Stimulated activated CD4-positive, alpha-beta T cell treated with anti-CD3 and anti-CD28 coated beads, Interleukin-1b, Interleukin-23, amount 100 ng/mL, for 24 hours (primary cell): ENCODE measurements at regions not wholly inside any gene's neighbourhood (a gene's known extent, or its start where the extent isn't known, plus 50 kb on each side); places are given as distances from the start of the nearest gene placed in this dataset.
"Not testable (repeated sequence)": the region's sequence is repeated elsewhere in the genome, so short reads cannot be mapped to it uniquely, and the experiment has no call there.

Experiments used
- DNase-seq, 4 experiments: peaks; one replicate each; pipeline ENCODE4 v3.0.0-alpha.2; 2020; ENCODE audit warnings: low read depth in 4 of 4, low spot score in 1 of 4

DNA sequence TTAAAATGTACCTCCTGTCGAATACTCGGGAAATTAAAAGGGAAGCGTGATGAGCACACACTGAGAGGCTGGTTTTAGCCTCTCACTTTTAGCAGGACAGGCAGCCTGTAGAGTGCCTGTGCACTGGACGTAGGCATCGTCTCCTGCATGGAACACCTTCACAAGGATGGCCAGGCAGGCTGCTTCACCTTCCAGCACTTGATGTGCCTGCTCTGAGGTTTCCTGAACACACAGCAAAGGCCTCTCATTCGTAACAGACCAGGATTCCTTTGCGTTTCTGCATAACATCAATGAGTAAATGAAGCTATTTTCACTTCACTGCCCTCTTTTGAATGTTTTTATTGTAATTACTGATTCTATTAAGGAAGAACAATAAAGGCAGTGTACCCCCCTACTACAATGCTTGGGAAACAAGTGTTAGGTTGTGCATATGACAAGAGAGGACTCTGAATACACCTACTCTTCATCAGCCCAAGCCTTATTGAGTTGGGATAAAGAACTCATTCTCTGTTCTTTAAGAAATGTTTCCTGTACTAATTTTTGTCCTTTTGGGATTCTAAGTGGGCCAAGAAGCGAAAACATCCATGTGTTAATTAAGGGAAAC, 1077.6 kb upstream of the FOXG1 start:
- no peak for DNase-seq

DNA sequence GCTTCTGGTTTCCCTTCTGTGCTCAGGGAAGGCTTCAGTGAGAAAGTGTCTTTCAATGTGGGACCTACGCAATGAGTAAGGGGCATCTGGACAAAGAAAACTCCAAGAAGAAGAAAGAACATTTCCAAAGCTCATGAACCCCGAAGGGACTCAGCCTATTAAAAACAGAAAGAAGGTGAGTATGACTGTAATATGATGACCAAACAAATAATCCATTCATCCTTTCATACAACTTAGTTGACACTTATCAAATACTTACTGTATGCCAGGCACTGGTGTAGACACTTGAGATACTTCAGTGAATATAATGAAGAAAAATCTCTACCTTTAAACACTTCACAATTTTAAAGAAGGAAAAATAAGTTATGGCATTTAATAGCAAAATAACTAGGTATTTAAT, 1054.2 kb upstream of the FOXG1 start:
- no peak for DNase-seq

DNA sequence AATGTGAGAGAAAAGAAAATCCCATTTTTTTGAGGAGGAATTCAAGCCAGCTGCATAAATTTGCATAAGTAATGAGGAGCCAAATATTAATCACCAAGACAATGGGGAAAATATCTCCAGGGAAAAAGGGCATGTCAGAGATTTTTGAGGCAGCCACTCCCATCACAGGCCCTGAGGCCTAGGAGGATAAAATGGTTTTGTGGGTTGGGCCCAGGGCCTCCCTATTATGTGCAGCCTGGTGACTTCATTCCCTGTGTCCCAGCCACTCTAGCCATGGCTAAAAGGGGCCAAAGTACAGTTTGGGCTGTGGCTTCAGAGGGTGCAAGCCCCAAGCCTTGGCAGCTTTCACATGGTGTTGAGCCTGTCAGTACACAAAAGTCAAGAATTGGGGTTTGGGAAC, 1051.0 kb upstream of the FOXG1 start:
- no peak for DNase-seq

DNA sequence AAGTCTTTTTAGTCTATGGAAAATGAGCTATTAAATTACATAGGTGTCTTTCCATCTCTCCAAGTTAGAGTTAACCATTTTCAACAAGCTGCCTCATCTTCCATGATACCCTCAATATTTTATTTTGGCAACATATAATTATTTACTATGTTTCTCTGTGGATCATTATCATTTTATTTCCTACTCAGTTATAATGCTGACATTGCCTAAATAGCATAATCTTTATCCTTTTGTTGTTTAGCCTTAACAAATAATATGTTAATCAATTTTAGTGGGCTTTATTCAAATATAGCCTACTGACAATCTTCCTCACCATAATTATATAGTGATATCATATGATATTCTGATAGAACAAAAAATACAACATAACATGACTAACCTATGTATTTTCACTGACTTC, 1044.8 kb upstream of the FOXG1 start:
- no peak for DNase-seq

DNA sequence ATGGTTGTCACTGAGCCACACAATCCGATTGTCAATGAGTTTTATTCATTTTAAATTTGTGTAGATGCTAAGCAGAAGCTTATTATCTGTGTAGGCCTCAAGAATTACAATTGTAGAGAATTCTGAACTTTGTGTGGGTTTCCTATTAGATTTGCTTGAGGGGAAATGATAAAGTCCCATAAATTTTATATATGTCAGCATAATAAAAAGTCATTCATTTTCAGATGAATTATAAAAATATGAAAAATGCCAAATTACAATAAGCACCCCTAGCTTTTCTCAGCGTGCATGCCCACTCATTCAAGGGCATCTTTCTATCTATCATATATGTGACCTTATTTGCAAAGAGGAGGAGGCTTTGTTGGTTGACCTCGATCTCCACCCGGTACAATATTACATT, 1041.1 kb upstream of the FOXG1 start:
- no peak for DNase-seq

DNA sequence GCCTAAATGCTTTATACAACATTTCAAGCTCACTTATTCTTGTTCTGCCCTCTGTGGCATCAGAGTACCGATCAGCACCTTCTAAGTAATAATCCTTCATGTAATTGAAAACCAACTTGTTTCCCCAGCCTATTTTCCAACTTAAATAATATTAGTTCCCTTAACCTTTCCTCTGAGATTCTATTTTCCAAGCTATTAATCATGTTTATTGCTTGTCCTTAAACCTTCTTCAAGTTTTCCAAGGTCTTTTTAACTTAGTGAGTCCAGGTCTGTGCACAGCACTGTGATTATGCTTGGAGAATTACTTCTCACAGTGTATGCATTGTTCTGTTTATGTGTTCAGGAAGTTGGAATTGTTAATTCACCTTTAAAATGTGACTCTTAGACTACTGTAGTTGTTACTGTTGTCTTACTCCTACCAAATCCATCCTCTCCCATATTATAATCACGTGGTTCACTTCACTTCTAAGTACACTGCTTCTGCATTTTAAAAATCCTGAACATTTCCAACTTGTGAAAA, 1039.3 kb upstream of the FOXG1 start:
- no peak for DNase-seq

DNA sequence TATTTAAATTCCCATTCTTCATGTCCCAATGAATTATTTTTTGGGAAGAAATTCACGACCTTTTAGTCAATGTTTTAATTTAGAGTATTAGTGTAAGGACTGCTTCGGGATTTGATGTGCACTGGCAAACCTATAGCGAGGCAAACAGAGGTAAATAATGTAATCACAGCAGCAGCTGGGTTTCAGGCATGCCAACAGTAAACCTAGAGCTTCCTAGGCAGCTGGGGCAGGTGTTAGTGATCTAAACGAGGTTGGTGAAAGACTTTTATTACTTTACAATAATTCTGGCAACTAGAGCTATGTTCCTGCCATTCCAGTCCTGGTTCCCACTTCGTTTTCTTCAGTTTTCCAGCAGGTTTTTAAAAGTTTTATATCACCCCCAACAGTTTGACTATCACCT, 1036.4 kb upstream of the FOXG1 start:
- DNase-seq: no peak

DNA sequence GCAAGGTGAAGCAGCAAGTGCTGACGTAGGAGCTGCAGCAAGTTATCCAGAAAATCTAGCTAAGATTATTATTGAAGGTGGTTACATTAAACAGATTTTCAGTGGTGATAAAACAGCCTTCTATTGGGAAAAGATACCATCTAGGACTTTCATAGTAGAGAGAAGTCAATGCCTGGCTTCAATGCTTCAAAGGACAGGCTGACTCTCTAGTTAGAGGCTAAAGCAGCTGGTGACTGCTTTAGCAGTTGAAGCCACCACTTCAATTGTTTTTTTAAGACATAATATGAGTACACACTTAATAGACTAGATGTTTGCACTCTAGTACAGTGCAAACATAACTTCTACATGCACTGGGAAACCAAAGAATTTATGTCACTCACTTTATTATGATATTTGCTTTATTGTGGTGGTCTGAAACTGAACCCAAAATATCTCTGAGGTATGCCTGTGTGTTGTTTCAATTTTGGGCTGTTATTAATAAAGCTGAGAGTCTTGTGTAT, 1026.9 kb upstream of the FOXG1 start:
- no peak for DNase-seq

DNA sequence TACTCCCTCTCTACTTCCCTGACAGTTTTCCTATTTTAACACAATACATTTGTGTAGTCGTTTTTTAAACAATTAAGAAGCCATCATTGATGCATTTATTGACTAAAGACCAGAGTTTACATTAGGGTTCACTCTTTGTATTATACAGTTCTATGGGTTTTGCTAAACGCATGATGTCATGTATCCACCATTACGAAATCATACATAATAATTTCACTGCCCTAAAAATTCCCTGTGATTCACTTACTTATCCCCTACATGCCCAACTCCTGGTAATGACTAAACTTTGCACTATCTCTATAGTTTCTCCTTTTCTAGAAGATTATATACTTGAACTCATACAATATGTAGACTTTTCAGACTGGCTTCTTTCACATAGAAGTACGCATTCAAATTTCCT, 1016.5 kb upstream of the FOXG1 start:
- DNase-seq: no peak

DNA sequence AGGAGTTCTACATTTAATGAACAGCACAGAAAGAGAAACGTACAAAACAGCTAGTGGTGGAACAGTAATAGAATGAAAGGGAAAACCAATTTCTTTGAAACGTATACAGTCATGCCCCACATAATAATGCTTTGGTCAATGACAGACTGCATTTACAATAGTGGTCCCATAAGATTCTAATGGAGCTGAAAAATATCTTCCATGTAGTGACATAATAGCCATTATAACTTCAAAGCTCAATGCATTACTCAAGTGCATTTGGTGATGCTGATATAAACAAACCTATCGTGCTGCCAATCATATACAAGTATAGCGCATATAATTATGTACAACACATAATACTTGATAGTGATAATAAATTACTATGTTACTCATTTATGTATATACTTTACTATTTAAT, 1008.9 kb upstream of the FOXG1 start:
- not testable (repeated sequence) for DNase-seq

DNA sequence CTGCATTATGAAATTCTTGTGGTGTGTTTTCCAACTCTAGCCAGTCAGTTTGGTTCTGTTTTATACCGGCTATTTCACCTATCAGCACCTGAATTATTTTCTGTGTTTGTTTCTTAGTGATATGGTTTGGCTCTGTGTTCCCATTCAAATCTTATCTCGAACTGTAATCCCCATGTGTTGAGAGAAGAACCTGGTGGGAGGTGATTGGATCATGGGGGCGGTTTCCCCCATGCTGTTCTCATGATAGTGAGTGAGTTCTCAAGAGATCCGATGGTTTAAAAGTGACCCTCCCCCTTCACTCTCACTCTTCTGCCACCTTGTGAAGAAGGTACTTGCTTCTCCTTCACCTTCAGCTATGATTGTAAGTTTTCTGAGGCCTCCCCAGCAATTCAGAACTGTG, 1006.2 kb upstream of the FOXG1 start:
- not testable (repeated sequence) for DNase-seq

DNA sequence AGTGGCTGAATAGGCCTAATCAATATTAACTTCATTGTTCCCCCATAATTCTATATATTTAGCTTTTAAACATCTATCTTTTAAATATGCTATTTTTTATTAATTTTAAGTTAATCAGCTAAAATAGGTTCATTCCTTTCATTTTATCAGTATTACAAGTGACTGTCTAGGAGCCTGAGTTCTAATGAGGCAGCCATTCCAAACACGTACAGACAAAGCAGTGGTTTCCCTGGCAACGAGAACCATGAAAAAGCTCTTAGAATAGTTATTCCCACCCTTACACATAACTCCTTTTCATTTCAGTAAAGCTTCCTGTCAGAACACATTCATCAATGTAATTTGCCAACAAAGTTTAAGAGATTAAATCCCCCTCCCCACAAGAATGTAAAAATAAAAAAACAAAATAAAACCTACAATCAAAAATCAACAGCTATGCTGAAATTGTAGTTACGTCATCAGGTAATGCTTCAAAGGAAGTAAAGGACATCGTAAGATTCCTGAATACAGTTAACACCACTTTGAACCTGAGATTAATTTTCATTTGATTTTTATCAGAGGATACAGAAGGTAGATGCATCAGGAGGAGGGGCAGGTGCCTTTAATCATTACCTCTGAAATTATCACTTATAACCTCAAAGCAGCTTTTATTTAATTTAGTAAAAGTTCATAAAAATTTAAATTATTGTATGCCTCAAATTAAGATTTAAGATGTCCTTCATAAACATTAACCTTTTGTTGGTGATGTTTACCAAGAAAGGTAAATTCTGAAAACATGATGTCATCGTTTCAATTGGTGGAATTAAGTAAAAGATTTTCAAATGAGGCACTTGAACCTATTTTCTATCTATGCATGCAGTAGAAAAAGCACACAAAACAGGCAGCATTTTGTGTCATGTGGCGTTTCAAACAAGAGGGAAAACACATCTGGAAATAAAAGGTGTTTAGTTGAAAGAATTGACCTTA, 967.2 kb upstream of the FOXG1 start:
- DNase-seq: not testable (repeated sequence)

DNA sequence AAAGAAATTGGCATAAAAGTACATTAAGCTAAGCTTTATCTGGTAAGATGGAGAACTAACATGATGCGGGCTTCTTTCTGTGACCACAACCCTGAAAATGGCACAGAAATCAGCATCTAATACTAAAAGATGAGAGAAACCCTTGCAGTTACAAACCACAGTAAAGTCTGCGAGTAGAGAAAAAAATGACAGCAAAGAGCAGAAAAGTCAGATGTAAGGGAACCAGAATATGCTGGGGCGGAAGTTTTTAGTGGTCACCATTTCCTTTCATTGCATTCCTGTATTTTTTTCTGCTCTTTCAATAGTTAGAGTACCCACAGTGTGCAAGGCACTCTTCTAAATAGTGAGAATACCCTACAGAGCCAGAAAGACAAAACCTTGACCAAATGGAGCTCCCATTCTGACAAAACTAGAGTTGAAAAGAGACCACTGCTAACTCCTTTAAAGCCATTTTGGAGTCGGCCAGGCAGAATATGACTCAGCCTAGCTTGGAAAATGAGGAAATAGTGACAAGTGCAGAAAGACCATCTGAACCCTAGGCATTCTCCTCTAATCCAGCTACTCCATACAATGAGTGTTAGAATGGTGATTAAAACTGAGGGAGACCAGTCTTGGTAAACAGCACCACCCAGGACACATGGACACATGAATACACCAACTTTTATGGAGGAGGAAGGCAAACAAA, 948.7 kb upstream of the FOXG1 start:
- not testable (repeated sequence) for DNase-seq

DNA sequence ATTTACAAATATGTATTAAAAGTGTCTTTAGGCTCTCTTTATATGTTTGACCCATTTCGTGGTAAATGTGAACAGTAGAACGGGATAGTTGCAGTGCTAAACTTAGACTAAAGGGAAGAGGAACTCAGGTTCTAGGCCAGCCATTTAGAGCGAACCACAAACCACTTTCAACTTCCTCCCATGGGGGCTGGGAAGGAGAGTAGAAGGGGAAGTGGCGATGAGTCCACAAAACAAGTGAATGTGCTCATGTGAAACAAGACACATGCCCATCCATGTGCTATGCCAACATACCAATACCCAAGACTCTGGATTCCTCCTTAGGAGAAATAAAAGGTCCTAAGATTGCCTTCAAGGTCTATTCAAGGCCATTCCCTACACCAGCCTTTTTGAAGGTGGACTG, 940.4 kb upstream of the FOXG1 start:
- not testable (repeated sequence) for DNase-seq

DNA sequence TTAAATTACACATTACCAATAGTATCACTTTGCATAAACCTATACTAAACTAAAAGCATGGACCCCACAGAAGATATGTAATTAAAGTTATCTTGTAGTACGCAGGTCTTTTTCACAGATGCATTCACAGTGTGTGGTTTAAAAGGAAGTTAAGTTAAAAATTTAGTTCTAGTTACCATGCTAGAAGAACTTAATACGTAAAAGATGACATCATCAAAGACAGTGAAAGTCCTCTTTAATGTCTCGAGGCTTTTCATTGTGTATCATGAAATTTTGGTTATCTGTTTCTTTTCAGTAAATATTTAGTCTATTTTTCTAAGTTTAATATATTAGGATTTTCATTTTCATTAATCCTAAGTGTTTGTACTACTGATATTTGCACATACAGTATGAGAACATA, 934.6 kb upstream of the FOXG1 start:
- DNase-seq: not testable (repeated sequence)

DNA sequence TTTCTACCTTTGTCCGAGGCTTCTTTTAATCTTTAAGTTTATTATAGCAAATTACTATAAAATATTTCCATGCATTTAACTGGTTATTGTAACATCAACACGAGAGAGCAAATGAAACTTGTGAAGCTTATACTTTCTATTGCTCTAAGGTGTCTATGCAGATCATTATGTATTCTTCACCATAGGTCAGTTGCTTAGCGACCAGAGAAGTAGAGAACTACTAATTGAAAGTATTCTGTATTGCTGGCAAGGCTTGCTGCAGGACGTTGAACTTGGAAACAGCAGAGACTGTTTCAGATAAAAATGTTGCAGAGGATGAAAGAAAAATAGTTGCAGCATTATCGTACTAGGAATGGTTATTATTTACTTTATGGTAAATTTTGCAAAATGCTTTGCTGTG, 933.6 kb upstream of the FOXG1 start:
- DNase-seq: not testable (repeated sequence)

DNA sequence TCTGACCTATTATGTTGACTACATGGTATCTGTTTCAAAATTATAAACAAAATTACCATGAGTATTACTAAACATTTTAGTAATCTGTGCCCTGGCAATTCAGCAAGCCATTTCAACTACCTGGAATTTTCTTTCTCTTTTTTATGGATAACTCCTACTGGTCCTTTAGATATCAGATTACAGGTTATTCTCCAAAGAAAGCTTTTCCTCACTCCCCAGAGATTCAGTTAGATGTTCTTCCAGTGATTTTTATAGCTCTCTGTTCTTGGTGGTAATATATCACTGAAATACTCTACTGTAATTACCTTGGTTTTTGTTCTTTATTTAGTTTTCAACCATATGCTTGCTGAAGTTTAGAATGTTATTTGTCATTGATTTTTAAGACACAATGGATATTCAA, 930.2 kb upstream of the FOXG1 start:
- no peak for DNase-seq

DNA sequence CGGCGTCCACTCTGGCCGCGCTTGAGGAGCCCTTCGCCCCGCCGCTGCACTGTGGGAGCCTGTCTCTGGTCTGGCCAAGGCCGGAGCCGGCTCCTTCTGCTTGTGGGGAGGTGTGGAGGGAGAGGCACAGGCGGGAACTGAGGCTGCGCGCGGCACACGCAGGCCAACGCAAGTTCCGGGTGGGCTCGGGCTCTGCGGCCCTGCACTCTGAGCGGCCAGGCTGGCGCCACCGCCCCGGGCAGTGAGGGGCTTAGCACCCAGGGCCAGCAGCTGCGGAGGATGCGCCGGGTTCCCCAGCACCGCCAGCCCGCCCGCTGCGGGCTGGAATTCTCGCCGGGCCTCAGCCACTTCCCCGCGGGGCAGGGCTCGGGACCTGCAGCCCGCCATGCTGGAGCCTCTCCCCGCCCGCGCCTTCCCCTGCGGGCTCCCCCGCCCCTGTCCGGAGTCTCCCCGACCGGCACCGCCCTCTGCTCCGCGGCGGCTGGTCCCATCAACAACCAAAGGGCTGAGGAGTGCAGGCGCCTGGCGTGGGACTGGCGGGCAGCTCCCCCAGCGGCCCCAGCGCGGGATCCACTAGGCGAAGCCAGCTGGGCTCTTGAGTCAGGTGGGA, 921.2 kb upstream of the FOXG1 start:
- no peak for DNase-seq

DNA sequence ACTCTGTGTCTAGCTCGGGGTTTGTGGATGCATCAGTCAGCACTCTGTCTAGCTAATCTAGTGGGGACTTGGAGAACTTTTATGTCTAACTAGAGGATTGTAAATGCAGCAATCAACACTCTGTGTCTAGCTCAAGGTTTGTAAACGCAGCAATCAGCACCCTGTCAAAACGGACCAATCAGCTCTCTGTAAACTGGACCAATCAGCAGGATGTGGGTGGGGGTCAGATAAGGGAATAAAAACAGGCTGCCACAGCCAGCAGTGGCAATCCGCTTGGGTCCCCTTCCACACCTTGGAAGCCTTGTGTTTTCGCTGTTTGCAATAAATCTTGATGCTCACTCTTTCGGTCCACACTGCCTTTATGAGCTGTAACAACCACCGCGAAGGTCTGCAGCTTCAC, 920.7 kb upstream of the FOXG1 start:
- no peak for DNase-seq

DNA sequence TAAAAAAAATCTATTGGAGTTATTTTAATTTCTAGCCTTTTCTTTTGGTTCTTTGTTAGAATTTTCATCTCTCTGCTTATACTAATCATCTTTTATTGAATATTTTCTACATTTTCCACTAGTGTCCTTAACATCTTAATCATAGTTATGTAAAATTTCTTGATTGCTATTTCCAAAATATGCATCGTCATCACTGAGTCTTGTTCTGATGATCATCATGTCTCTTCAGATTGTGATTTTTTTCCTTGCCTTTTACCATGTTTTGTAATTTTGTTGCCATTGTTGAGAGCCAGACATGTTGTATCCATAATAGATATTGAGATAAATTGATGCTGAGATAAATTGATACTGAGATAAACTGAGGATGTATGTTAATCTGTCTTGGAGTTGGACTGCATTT, 919.1 kb upstream of the FOXG1 start:
- DNase-seq: not testable (repeated sequence)

DNA sequence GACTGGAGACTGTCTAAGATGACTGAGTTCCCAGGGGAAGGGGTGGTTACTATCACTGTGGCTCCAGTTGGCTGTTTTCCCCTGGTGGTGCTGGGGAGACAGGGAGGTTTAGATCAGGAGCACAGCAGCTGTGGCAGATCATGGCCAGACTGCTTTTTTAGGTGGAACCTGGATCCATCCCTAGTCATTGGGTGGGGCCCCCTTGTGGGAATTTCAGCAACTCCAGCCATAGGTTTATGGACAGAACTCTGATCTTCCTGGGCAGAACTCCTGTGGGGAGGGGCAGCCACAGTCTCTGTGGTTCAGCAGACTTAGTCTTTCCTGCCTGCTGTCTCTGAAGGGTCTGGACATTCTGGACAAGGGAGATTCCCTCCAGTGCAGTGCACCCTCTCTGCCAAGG, 917.4 kb upstream of the FOXG1 start:
- not testable (repeated sequence) for DNase-seq
